SK-N-SH (cell line): ENCODE measurements at regions not wholly inside any gene's neighbourhood (a gene's known extent, or its start where the extent isn't known, plus 50 kb on each side); places are given as distances from the start of the nearest gene placed in this dataset.

Experiments
- FOXJ3 ChIP-seq: sonication (generic); formaldehyde crosslinking; IDR thresholded peaks from 2 replicates; pipeline ENCODE4 v1.5.1; 2020; ENCODE audit warnings: mild to moderate bottlenecking, missing genetic modification reagents
- JUND ChIP-seq: IDR thresholded peaks from 2 replicates; pipeline ENCODE4 v1.4.0; 2012
- MXI1 ChIP-seq: IDR thresholded peaks from 2 replicates; pipeline ENCODE4 v1.6.1; 2012; ENCODE audit warnings: mild to moderate bottlenecking, low read depth, low read length, improper control_type of control experiment
- NRF1 ChIP-seq: IDR thresholded peaks from 2 replicates; pipeline ENCODE4 v1.6.1; 2012; ENCODE audit warnings: low read depth, mild to moderate bottlenecking, low read length
- POLR2AphosphoS5 ChIP-seq: IDR thresholded peaks from 2 replicates; pipeline ENCODE4 v1.6.1; 2012; ENCODE audit warnings: low read depth, low read length
- RAD21 ChIP-seq: IDR thresholded peaks from 2 replicates; pipeline ENCODE4 v1.6.1; 2012; ENCODE audit warnings: mild to moderate bottlenecking, low read length
- REST ChIP-seq: IDR thresholded peaks from 2 replicates; pipeline ENCODE4 v1.6.1; 2012; ENCODE audit warnings: mild to moderate bottlenecking, low read depth, low read length, moderate library complexity
- RFX5 ChIP-seq: IDR thresholded peaks from 2 replicates; pipeline ENCODE4 v1.6.1; 2012; ENCODE audit warnings: mild to moderate bottlenecking, improper control_type of control experiment, low read length
- TAF1 ChIP-seq: IDR thresholded peaks from 2 replicates; pipeline ENCODE4 v1.6.1; 2012; ENCODE audit warnings: low read depth, mild to moderate bottlenecking, low read length, moderate library complexity, borderline replicate concordance
- TCF12 ChIP-seq: IDR thresholded peaks from 2 replicates; pipeline ENCODE4 v1.4.0; 2012
- TEAD4 ChIP-seq: IDR thresholded peaks from 2 replicates; pipeline ENCODE4 v1.4.0; 2012; ENCODE audit warnings: mild to moderate bottlenecking, borderline replicate concordance; ENCODE audit not compliant: insufficient read depth
- USF2 ChIP-seq: fragments of 150-350 bp; IDR thresholded peaks from 2 replicates; pipeline ENCODE4 v1.6.1; 2017; ENCODE audit warnings: antibody characterized with exemption, low read length, low read depth, borderline replicate concordance
- TF ChIP-seq, protein P1 (sequence below): fragments of 200-600 bp; sonication (generic); IDR thresholded peaks from 2 replicates; pipeline ENCODE4 v1.6.1; 2017; ENCODE audit warnings: antibody characterized with exemption, mild to moderate bottlenecking, moderate library complexity

DNA sequence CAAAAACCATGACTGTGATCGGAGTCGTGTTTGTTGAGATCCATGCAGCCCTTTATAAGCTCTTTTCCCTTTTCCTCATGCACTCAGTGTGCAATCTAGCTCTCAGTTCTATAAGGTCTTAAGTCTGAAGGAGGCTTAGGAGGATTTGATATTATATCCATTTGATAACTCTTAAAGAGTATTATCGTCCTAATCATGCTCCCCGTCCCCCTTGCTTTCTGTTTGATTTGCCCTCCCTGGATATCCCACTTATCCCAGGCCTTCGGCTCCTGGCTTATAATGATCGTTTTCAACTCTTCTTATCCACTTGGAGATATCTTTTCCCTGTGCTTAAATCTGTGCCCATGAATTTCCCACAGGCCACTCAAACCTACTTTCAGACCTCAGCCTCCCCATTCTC, 1917.7 kb upstream of the PIK3C3 start:
- TF ChIP-seq, protein P1, sequence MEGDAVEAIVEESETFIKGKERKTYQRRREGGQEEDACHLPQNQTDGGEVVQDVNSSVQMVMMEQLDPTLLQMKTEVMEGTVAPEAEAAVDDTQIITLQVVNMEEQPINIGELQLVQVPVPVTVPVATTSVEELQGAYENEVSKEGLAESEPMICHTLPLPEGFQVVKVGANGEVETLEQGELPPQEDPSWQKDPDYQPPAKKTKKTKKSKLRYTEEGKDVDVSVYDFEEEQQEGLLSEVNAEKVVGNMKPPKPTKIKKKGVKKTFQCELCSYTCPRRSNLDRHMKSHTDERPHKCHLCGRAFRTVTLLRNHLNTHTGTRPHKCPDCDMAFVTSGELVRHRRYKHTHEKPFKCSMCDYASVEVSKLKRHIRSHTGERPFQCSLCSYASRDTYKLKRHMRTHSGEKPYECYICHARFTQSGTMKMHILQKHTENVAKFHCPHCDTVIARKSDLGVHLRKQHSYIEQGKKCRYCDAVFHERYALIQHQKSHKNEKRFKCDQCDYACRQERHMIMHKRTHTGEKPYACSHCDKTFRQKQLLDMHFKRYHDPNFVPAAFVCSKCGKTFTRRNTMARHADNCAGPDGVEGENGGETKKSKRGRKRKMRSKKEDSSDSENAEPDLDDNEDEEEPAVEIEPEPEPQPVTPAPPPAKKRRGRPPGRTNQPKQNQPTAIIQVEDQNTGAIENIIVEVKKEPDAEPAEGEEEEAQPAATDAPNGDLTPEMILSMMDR, result no peak
- TF ChIP-seq FOXJ3 (CRISPR knock-in tag) (no peak), RAD21 (no peak), REST (no peak), NRF1 (no peak), MXI1 (no peak), POLR2AphosphoS5 (no peak), RFX5 (no peak), TEAD4 (no peak), TAF1 (no peak), JUND (no peak), TCF12 (no peak), USF2 (no peak)
